TTC549 (cell line): ENCODE measurements at regions not wholly inside any gene's neighbourhood (a gene's known extent, or its start where the extent isn't known, plus 50 kb on each side); places are given as distances from the start of the nearest gene placed in this dataset.
A peak's percentile ranks its signal among the peaks of the same experiment; 100 is the strongest.

Experiments used
- FAIRE-seq: peaks from 2 replicates; lab custom pipeline; 2012; peaks lifted over from hg19 to GRCh38; lab: Jason Lieb, UNC

GRCh38 chr21:16013570-16013969 is 283.8 kb downstream of the USP25 start:
- no peak for FAIRE-seq

- FAIRE-seq = no peak
These were observed 291.1 kb downstream of the USP25 start for GRCh38 chr21:16020878-16021277.

GRCh38 chr21:16022116-16022515 is 292.3 kb downstream of the USP25 start:
- no peak for FAIRE-seq

- no peak for FAIRE-seq
These were observed 293.1 kb downstream of the USP25 start for GRCh38 chr21:16022921-16023320.

GRCh38 chr21:16028142-16028541 is 298.4 kb downstream of the USP25 start:
- no peak for FAIRE-seq

- FAIRE-seq = no peak
These were observed 299.2 kb downstream of the USP25 start for GRCh38 chr21:16028941-16029464.

- no peak for FAIRE-seq
These were observed 303.4 kb downstream of the USP25 start for GRCh38 chr21:16033193-16033592.

- peak; percentile 26 for FAIRE-seq
These were observed 304.8 kb downstream of the USP25 start for GRCh38 chr21:16034446-16035190.

- no peak for FAIRE-seq
These were observed 307.7 kb downstream of the USP25 start for GRCh38 chr21:16037421-16037955.

- no peak for FAIRE-seq
These were observed 310.8 kb downstream of the USP25 start for GRCh38 chr21:16040601-16041000.

GRCh38 chr21:16044676-16045075 is 314.9 kb downstream of the USP25 start:
- no peak for FAIRE-seq

GRCh38 chr21:16046656-16047330 is 317.0 kb downstream of the USP25 start:
- FAIRE-seq = no peak

GRCh38 chr21:16047904-16048303 is 318.1 kb downstream of the USP25 start:
- FAIRE-seq = no peak

- no peak for FAIRE-seq
These were observed 325.2 kb downstream of the USP25 start for GRCh38 chr21:16055014-16055413.

- FAIRE-seq = no peak
These were observed 329.1 kb downstream of the USP25 start for GRCh38 chr21:16058896-16059295.

GRCh38 chr21:16059981-16060380 is 330.2 kb downstream of the USP25 start:
- FAIRE-seq = no peak

GRCh38 chr21:16061194-16061593 is 331.4 kb downstream of the USP25 start:
- no peak for FAIRE-seq

GRCh38 chr21:16069178-16070112 is 339.7 kb downstream of the USP25 start:
- peak; percentile 46 for FAIRE-seq

GRCh38 chr21:16070207-16070651 is 340.4 kb downstream of the USP25 start:
- FAIRE-seq = peak; percentile 92

- peak; percentile 90 for FAIRE-seq
These were observed 341.3 kb downstream of the USP25 start for GRCh38 chr21:16071092-16071491.

GRCh38 chr21:16071761-16072160 is 342.0 kb downstream of the USP25 start:
- peak; percentile 19 for FAIRE-seq

- no peak for FAIRE-seq
These were observed 342.4 kb downstream of the USP25 start for GRCh38 chr21:16072221-16072620.
